Suprapubic skin (tissue), 4 donors: ENCODE measurements at regions not wholly inside any gene's neighbourhood (a gene's known extent, or its start where the extent isn't known, plus 50 kb on each side); places are given as distances from the start of the nearest gene placed in this dataset.
A peak's percentile ranks its signal among the peaks of the same experiment; 100 is the strongest.
"Not testable (repeated sequence)": the region's sequence is repeated elsewhere in the genome, so short reads cannot be mapped to it uniquely, and the experiment has no call there.

Experiments
- DNase-seq, 2 donors: peaks; one replicate each; pipeline ENCODE4 v3.0.0-alpha.2; 2019; ENCODE audit warnings: low spot score in 2 of 2
- H3K27ac ChIP-seq: fragments of 200-600 bp; sonication (generic); one replicate; pipeline ENCODE4 v1.5.1; 2019
- H3K27me3 ChIP-seq: fragments of 200-600 bp; sonication (generic); one replicate; pipeline ENCODE4 v1.5.1; 2019
- H3K36me3 ChIP-seq: fragments of 200-600 bp; sonication (generic); one replicate; pipeline ENCODE4 v1.5.1; 2019
- H3K4me1 ChIP-seq: fragments of 200-600 bp; sonication (generic); one replicate; pipeline ENCODE4 v1.5.1; 2019
- H3K4me3 ChIP-seq: fragments of 200-600 bp; sonication (generic); one replicate; pipeline ENCODE4 v1.5.1; 2019; ENCODE audit warnings: mild to moderate bottlenecking
- H3K9me3 ChIP-seq: fragments of 200-600 bp; sonication (generic); one replicate; pipeline ENCODE4 v1.5.1; 2019
- EP300 ChIP-seq: sonication (generic); formaldehyde crosslinking; IDR thresholded peaks from one replicate; pipeline ENCODE4 v1.6.1; 2017; ENCODE audit warnings: antibody characterized with exemption
- POLR2A ChIP-seq, 2 donors: fragments of 450-650 bp; IDR thresholded peaks; one replicate each; pipeline ENCODE4 v1.6.1; 2017; ENCODE audit warnings: antibody characterized with exemption in 2 of 2, mild to moderate bottlenecking in 2 of 2, moderate library complexity in 2 of 2
- POLR2AphosphoS5 ChIP-seq, 3 donors: sonication (generic); formaldehyde crosslinking; IDR thresholded peaks; one replicate each; pipeline ENCODE4 v1.6.1; 2017; ENCODE audit warnings: antibody characterized with exemption in 3 of 3
- WGBS: methylation state at CpG from one replicate; pipeline ENCODE4 v1.1.5; 2018; 5-methylcytosine and 5-hydroxymethylcytosine counted together
- TF ChIP-seq, protein P1 (sequence below), 2 donors: fragments of 200-600 bp in 1 of 2; fragments of 450-650 bp in 1 of 2; sonication (generic) in 1 of 2; IDR thresholded peaks; one replicate each; pipeline ENCODE4 v1.5.1; 2016 to 2019; ENCODE audit warnings: antibody characterized with exemption in 2 of 2, mild to moderate bottlenecking in 1 of 2, moderate library complexity in 1 of 2

DNA sequence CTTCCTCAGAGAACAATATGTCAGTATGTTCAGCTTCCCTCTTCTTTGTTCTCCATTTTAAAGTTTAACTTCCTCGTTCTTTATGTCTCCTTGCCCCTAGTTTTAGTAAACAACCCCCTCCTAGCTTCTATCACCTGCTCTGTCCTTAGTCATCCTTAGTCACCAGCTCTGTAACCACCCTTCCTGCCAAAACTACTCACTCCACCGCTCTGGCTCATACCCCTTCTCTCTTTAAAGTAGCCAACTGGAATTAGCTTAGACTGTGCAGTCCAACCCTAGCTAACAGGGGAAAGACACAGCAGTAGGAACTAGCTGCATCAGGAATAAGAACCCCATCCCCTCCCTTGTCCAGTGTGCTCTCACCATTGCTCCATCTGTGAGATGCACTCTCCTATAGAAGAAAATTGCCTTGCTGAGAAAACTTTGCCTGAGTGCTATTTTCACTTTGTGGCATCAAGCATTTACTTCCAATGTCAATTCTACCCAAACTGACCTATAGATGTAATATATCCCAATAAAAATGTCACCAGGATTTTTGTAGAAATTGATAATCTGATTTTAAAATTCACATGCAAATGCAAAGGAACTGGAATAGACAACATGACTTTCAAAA is 603.2 kb downstream of the C12orf50 start:
- Histone ChIP-seq H3K9me3 (no peaks in the 10 kb centered on the region), H3K27ac (no peak overlapping the region), H3K36me3 (no peaks in the 10 kb centered on the region), H3K4me3 (no peak overlapping the region), H3K27me3 (no peaks in the 10 kb centered on the region), H3K4me1 (peaks cover 16% of the 10 kb centered on the region)
- DNase-seq = no peak
- 82% methylated on average over 2 of the region's 2 CpGs for WGBS
- TF ChIP-seq POLR2AphosphoS5 (IDR thresholded peaks at IDR 0.05) = no peak
- TF ChIP-seq POLR2A (IDR thresholded peaks at IDR 0.05) = no peak
- TF ChIP-seq EP300 = no peak
- TF ChIP-seq, protein P1, sequence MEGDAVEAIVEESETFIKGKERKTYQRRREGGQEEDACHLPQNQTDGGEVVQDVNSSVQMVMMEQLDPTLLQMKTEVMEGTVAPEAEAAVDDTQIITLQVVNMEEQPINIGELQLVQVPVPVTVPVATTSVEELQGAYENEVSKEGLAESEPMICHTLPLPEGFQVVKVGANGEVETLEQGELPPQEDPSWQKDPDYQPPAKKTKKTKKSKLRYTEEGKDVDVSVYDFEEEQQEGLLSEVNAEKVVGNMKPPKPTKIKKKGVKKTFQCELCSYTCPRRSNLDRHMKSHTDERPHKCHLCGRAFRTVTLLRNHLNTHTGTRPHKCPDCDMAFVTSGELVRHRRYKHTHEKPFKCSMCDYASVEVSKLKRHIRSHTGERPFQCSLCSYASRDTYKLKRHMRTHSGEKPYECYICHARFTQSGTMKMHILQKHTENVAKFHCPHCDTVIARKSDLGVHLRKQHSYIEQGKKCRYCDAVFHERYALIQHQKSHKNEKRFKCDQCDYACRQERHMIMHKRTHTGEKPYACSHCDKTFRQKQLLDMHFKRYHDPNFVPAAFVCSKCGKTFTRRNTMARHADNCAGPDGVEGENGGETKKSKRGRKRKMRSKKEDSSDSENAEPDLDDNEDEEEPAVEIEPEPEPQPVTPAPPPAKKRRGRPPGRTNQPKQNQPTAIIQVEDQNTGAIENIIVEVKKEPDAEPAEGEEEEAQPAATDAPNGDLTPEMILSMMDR (IDR thresholded peaks at IDR 0.05) = no peak

DNA sequence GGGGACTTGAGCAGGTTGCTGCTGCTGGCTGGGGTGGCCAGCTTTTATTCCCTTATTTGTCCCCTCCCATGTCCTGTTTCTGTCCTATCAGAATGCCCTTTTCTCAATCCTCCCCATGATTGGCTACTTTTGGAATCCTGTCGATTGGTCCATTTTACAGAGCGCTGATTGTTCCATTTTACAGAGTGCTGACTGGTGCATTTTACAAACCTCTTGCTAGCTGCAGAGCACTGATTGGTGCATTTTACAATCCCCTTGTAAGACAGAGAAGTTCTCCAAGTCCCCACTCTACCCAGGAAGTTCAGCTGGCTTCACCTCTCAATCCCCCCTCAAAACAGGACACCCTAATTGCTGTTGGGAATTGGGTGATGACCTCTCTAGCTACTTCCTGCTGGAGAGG is 608.0 kb downstream of the C12orf50 start:
- WGBS = 100% methylated on average over 2 of the region's 2 CpGs
- not testable (repeated sequence) for H3K4me3 ChIP-seq, H3K36me3 ChIP-seq, H3K4me1 ChIP-seq, H3K9me3 ChIP-seq, DNase-seq, H3K27ac ChIP-seq, H3K27me3 ChIP-seq

DNA sequence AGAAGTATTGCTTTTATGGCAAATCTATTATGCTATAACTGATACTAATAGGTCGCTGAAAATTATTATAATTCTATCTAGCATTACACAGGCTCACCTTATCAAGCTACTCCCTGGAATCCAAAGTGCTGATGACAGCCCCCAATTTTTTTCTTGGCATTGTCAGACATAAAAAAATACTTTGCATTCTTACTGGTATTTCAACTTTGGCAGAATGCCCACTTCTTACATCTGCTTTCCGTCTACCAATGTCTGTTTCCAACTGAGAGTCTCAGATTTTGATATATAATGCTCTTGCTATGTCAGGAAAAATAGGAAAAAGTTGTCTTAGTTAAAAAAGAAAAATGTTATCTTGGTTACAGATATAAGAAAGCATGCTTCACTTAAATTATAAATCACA is 615.4 kb downstream of the C12orf50 start:
- Histone ChIP-seq H3K27me3 (no peaks in the 10 kb centered on the region), H3K9me3 (peaks cover 4% of the 10 kb centered on the region), H3K36me3 (no peaks in the 10 kb centered on the region), H3K4me1 (no peaks in the 10 kb centered on the region), H3K4me3 (no peak overlapping the region), H3K27ac (no peak overlapping the region)
- TF ChIP-seq EP300 (no peak), POLR2A (IDR thresholded peaks at IDR 0.05) (no peak), POLR2AphosphoS5 (IDR thresholded peaks at IDR 0.05) (no peak)
- TF ChIP-seq, protein P1 (IDR thresholded peaks at IDR 0.05) = no peak
- 43% methylated on average over 2 of the region's 2 CpGs for WGBS
- DNase-seq = no peak

DNA sequence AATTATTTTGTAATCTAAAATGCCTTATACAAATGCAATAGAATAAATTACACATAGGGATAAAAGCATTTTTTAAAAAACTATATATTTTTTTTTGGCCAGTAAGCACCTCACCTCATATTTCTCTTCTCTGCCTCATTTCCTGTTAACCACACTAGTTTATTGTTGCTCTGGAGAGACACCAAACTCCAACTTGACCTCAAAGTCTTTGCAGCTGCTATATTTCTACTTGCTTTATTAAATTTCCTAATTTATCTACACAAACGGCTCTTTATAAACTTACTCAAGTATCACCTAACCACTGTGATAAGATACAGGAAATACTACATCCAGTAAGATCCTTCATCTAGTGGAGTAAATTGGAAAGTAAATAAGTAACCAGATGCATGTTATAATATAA is 622.3 kb downstream of the C12orf50 start:
- no peaks in the 10 kb centered on the region for H3K27me3 ChIP-seq
- H3K4me1 ChIP-seq = no peaks in the 10 kb centered on the region
- no peak for DNase-seq
- H3K36me3 ChIP-seq = no peaks in the 10 kb centered on the region
- no peak overlapping the region for H3K27ac ChIP-seq
- H3K4me3 ChIP-seq = no peak overlapping the region
- TF ChIP-seq EP300 (no peak), POLR2A (IDR thresholded peaks at IDR 0.05) (no peak), POLR2AphosphoS5 (IDR thresholded peaks at IDR 0.05) (no peak)
- TF ChIP-seq, protein P1 (IDR thresholded peaks at IDR 0.05) = no peak
- WGBS = 60% methylated on average over 1 of the region's 1 CpG
- H3K9me3 ChIP-seq = peaks cover 3% of the 10 kb centered on the region

DNA sequence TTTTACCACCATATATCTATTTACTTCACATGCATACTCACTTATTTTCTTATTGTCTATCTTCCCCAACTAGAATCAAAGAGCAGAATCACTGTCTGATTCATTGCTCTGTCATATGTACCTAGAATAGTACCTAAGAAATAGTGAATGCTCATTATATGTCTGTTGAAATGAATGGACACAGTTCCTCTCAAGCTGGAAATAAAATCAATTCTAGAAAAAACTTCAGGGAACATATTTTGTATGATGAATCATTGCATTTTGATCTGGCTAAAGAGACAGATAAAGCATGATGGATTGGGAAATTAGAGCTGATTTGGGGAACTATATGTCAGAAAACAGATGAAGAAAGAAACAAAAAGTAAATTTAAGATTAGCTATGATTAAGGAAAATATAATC is 623.3 kb downstream of the C12orf50 start:
- Histone ChIP-seq H3K4me3 (no peak overlapping the region), H3K27ac (no peak overlapping the region), H3K9me3 (peaks cover 3% of the 10 kb centered on the region), H3K27me3 (no peaks in the 10 kb centered on the region), H3K4me1 (no peaks in the 10 kb centered on the region), H3K36me3 (no peaks in the 10 kb centered on the region)
- no peak for TF ChIP-seq EP300
- TF ChIP-seq POLR2A (IDR thresholded peaks at IDR 0.05) = no peak
- no peak for TF ChIP-seq POLR2AphosphoS5 (IDR thresholded peaks at IDR 0.05)
- TF ChIP-seq, protein P1 (IDR thresholded peaks at IDR 0.05) = no peak
- no peak for DNase-seq

DNA sequence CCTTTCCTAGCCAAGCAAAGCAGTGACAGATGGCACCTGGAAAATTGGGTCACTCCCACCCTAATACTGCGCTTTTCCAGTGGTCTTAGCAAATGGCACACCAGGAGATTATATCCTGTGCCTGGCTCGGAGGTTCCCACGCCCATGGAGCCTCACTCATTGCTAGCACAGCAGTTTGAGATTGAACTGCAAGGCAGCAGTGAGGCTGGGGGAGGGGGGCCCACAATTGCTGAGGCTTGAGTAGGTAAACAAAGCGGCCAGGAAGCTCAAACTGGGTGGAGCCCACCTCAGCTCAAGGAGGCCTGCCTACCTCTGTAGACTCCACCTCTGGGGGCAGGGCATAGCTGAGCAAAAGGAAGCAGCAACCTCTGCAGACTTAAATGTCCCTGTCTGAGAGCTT is 635.0 kb downstream of the C12orf50 start:
- H3K27me3 ChIP-seq, H3K9me3 ChIP-seq, H3K4me1 ChIP-seq, H3K36me3 ChIP-seq, H3K27ac ChIP-seq, H3K4me3 ChIP-seq: not testable (repeated sequence)
- peak in 1 of 2 donors; percentile 59 for DNase-seq
- WGBS = no CpG with 5 or more reads among the region's 4 CpGs
